ENCODE measurements at regions not wholly inside any gene's neighbourhood (a gene's known extent, or its start where the extent isn't known, plus 50 kb on each side); places are given as distances from the start of the nearest gene placed in this dataset.

DNA sequence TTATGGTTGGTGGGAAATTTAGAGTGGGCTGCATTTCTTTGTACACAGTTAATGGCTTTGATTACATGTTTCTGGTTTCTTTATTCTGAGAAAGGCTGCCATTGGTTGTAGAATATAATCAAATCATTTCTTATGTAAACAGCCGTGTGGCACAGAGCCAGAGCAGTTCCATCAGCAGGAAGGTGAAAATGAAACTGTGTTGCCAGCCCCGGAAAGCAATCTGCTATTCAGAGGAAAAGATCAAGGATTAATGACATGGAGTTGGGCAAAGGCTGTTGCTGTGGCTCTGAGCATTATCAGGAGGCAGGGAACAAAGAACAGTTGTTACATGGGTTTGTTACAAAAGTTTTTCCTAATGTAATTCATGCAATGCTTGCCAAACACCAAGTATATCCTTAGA lies 74.2 kb upstream of the ZNF716 start:
- no peaks in the 10 kb centered on the region for H3K27me3 Mint-ChIP-seq
- H3K27ac ChIP-seq (ENCODE audit: low read depth in 1 of 2, low read length in 2 of 2): no peak overlapping the region
- H3K4me1 Mint-ChIP-seq (ENCODE audit: low read depth): no peaks in the 10 kb centered on the region
- ChIA-PET CTCF (no interaction called here), POLR2A (no interaction called here)
- no peak for ATAC-seq (ENCODE audit: poor library complexity)
- intact Hi-C loops (cut with DNase I, micrococcal nuclease): no loop called here
- H3K27me3 ChIP-seq (ENCODE audit: control insufficient read depth in 1 of 2, insufficient read depth in 2 of 2, low read length in 2 of 2): no peaks in the 10 kb centered on the region
- no peaks in the 10 kb centered on the region for H3K4me1 ChIP-seq (ENCODE audit: insufficient read depth, low read length)
- H3K4me3 Mint-ChIP-seq: no peak overlapping the region
- H3K36me3 ChIP-seq (ENCODE audit: insufficient read depth, low read length): no peaks in the 10 kb centered on the region
- H3K9me3 Mint-ChIP-seq: peaks cover 31% of the 10 kb centered on the region
- H3K27ac Mint-ChIP-seq: no peak overlapping the region
- no peak for DNase-seq
- TF ChIP-seq, protein P1, sequence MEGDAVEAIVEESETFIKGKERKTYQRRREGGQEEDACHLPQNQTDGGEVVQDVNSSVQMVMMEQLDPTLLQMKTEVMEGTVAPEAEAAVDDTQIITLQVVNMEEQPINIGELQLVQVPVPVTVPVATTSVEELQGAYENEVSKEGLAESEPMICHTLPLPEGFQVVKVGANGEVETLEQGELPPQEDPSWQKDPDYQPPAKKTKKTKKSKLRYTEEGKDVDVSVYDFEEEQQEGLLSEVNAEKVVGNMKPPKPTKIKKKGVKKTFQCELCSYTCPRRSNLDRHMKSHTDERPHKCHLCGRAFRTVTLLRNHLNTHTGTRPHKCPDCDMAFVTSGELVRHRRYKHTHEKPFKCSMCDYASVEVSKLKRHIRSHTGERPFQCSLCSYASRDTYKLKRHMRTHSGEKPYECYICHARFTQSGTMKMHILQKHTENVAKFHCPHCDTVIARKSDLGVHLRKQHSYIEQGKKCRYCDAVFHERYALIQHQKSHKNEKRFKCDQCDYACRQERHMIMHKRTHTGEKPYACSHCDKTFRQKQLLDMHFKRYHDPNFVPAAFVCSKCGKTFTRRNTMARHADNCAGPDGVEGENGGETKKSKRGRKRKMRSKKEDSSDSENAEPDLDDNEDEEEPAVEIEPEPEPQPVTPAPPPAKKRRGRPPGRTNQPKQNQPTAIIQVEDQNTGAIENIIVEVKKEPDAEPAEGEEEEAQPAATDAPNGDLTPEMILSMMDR (IDR thresholded peaks at IDR 0.05): no peak
- no peak overlapping the region for H3K4me3 ChIP-seq (ENCODE audit: low read length)
- no peaks in the 10 kb centered on the region for H3K36me3 Mint-ChIP-seq (ENCODE audit: low read depth)
- peaks cover 8 to 35% of the 10 kb centered on the region in 2 experiments for H3K9me3 ChIP-seq (ENCODE audit: control insufficient read depth in 1 of 2, insufficient read depth in 1 of 2, low read length in 2 of 2)

DNA sequence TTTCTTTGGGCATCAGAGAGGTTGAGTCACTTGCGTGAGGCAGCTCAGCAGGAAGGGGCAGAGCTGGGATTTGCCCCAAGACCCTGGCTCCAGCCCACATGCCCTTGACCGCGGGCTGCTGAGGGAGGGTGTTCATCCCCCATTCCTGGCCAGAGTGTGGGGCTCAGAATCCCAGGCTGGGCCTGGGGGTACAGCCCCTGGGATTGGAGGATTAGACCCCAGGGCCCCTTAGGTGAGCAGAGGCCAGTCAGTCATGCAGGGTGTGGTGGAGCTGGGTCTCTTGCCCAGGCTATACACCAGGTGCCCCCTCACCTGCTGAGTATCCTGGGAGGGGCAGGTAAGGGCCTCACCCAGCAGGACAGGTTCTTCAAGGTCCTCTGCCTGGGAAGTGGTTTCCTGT lies 68.4 kb upstream of the ZNF716 start:
- ChIA-PET CTCF (no interaction called here), POLR2A (no interaction called here)
- TF ChIP-seq, protein P1 (IDR thresholded peaks at IDR 0.05): no peak
- H3K36me3 Mint-ChIP-seq (ENCODE audit: low read depth): no peaks in the 10 kb centered on the region
- no peaks in the 10 kb centered on the region for H3K27me3 Mint-ChIP-seq
- no peak for ATAC-seq (ENCODE audit: poor library complexity)
- no peak for DNase-seq
- H3K4me1 Mint-ChIP-seq (ENCODE audit: low read depth): no peaks in the 10 kb centered on the region
- H3K9me3 ChIP-seq (ENCODE audit: control insufficient read depth in 1 of 2, insufficient read depth in 1 of 2, low read length in 2 of 2): peaks cover 16 to 73% of the 10 kb centered on the region in 2 experiments
- H3K4me3 Mint-ChIP-seq: no peak overlapping the region
- H3K4me3 ChIP-seq (ENCODE audit: low read length): no peak overlapping the region
- H3K27me3 ChIP-seq (ENCODE audit: control insufficient read depth in 1 of 2, insufficient read depth in 2 of 2, low read length in 2 of 2): no peaks in the 10 kb centered on the region
- H3K36me3 ChIP-seq (ENCODE audit: insufficient read depth, low read length): no peaks in the 10 kb centered on the region
- H3K27ac Mint-ChIP-seq: no peak overlapping the region
- no peaks in the 10 kb centered on the region for H3K4me1 ChIP-seq (ENCODE audit: insufficient read depth, low read length)
- peaks cover 21% of the 10 kb centered on the region for H3K9me3 Mint-ChIP-seq
- H3K27ac ChIP-seq (ENCODE audit: low read depth in 1 of 2, low read length in 2 of 2): no peak overlapping the region
- intact Hi-C loops (cut with DNase I, micrococcal nuclease): no loop called here

DNA sequence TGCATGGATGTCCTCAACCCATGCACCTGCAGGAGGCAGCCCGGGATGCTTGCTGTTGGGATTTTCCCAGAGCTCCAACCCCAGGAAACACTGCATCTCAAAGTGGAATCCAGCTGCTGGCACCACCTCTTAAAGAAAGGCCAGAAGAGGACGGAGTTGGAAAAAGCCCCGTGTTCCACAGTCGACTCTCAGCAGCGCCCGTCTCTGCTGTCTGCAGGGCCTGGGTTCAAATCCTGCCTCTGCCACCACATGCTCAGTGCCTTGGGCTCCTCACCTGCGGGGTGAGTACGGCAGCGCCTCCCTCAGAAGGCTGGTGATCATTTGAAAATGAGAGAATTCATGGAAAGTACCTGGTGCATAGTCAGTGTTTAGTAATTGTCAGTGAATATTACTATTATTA lies 65.6 kb upstream of the ZNF716 start:
- H3K4me3 ChIP-seq (ENCODE audit: low read length): no peak overlapping the region
- no peaks in the 10 kb centered on the region for H3K27me3 ChIP-seq (ENCODE audit: control insufficient read depth in 1 of 2, insufficient read depth in 2 of 2, low read length in 2 of 2)
- Mint-ChIP-seq H3K4me1 (ENCODE audit: low read depth) (no peaks in the 10 kb centered on the region), H3K27me3 (no peaks in the 10 kb centered on the region), H3K27ac (no peak overlapping the region), H3K9me3 (peaks cover 28% of the 10 kb centered on the region), H3K36me3 (ENCODE audit: low read depth) (peaks cover 5% of the 10 kb centered on the region), H3K4me3 (no peak overlapping the region)
- intact Hi-C loops (cut with DNase I, micrococcal nuclease): no loop called here
- no peak for ATAC-seq (ENCODE audit: poor library complexity)
- ChIA-PET POLR2A (no interaction called here), CTCF (no interaction called here)
- TF ChIP-seq, protein P1 (IDR thresholded peaks at IDR 0.05): no peak
- H3K4me1 ChIP-seq (ENCODE audit: insufficient read depth, low read length): no peaks in the 10 kb centered on the region
- peaks cover 19 to 83% of the 10 kb centered on the region in 2 experiments for H3K9me3 ChIP-seq (ENCODE audit: control insufficient read depth in 1 of 2, insufficient read depth in 1 of 2, low read length in 2 of 2)
- H3K27ac ChIP-seq (ENCODE audit: low read depth in 1 of 2, low read length in 2 of 2): no peak overlapping the region
- no peak for DNase-seq
- no peaks in the 10 kb centered on the region for H3K36me3 ChIP-seq (ENCODE audit: insufficient read depth, low read length)

Measured in CD4-positive, alpha-beta T cell (primary cell).